ES-I3 (cell line): ENCODE measurements at regions not wholly inside any gene's neighbourhood (a gene's known extent, or its start where the extent isn't known, plus 50 kb on each side); places are given as distances from the start of the nearest gene placed in this dataset.

Experiments used
- H3K36me3 ChIP-seq: 2 replicates; pipeline ENCODE4 v1.6.1; 2013; ENCODE audit warnings: mild to moderate bottlenecking, low read length, control low read depth, moderate library complexity; ENCODE audit not compliant: insufficient read depth
- H3K4me1 ChIP-seq: 2 replicates; pipeline ENCODE4 v1.6.1; 2013; ENCODE audit warnings: mild to moderate bottlenecking, control low read depth, low read length; ENCODE audit not compliant: insufficient read depth
- H3K9ac ChIP-seq: 2 replicates; pipeline ENCODE4 v1.6.1; 2013; ENCODE audit warnings: low read depth, mild to moderate bottlenecking, low read length, moderate library complexity
- H3K9me3 ChIP-seq: 2 replicates; pipeline ENCODE4 v1.6.1; 2013; ENCODE audit warnings: mild to moderate bottlenecking, low read length, moderate library complexity; ENCODE audit not compliant: control insufficient read depth, insufficient read depth

- Histone ChIP-seq H3K36me3 (no peaks in the 10 kb centered on the region), H3K9me3 (no peaks in the 10 kb centered on the region; the same call in 1 of the 2 replicates), H3K4me1 (no peaks in the 10 kb centered on the region), H3K9ac (no peak overlapping the region)
Measured at GRCh38 chr15:93424131-93424530, 335.1 kb upstream of the RGMA start.

GRCh38 chr15:93422476-93422875 is 333.5 kb upstream of the RGMA start:
- H3K4me1 ChIP-seq = peaks cover 5% of the 10 kb centered on the region; the same call in 1 of the 2 replicates
- H3K36me3 ChIP-seq = no peaks in the 10 kb centered on the region
- no peak overlapping the region for H3K9ac ChIP-seq
- H3K9me3 ChIP-seq = no peaks in the 10 kb centered on the region; the same call in 1 of the 2 replicates

GRCh38 chr15:93420477-93420876 is 331.5 kb upstream of the RGMA start:
- Histone ChIP-seq H3K9me3 (no peaks in the 10 kb centered on the region; the same call in 1 of the 2 replicates), H3K36me3 (no peaks in the 10 kb centered on the region), H3K9ac (no peak overlapping the region), H3K4me1 (peaks cover 6% of the 10 kb centered on the region; the same call in 1 of the 2 replicates)

GRCh38 chr15:93420050-93420452 is 331.0 kb upstream of the RGMA start:
- H3K36me3 ChIP-seq = no peaks in the 10 kb centered on the region
- no peaks in the 10 kb centered on the region; the same call in 1 of the 2 replicates for H3K9me3 ChIP-seq
- H3K4me1 ChIP-seq = peaks cover 6% of the 10 kb centered on the region; the same call in 1 of the 2 replicates
- no peak overlapping the region for H3K9ac ChIP-seq

DNA sequence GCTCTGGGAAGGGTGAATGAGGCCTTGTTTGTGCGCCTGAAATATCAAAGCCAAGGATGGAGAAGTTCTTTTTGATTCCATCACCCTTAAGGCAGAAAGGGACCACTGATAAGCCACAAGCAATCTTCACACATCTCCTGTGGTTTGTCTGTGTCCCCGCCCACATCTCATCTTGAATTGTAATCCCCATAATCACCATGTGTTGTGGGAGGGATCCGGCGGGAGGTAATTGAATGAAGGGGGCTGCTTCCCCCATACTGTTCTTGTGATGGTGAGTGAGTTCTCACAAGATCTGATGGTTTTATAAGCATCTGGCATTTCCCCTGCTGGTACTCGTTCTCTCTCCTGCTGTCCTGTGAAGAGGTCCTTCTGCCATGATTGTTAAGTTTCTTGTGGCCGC is 329.6 kb upstream of the RGMA start:
- H3K9me3 ChIP-seq = no peaks in the 10 kb centered on the region; the same call in 1 of the 2 replicates
- peaks cover 6% of the 10 kb centered on the region; the same call in 1 of the 2 replicates for H3K4me1 ChIP-seq
- H3K36me3 ChIP-seq = no peaks in the 10 kb centered on the region
- H3K9ac ChIP-seq = no peak overlapping the region

GRCh38 chr15:93417631-93418030 is 328.6 kb upstream of the RGMA start:
- no peaks in the 10 kb centered on the region for H3K9me3 ChIP-seq
- no peaks in the 10 kb centered on the region for H3K36me3 ChIP-seq
- H3K4me1 ChIP-seq = peaks cover 6% of the 10 kb centered on the region; the same call in 1 of the 2 replicates
- H3K9ac ChIP-seq = no peak overlapping the region

GRCh38 chr15:93417156-93417555 is 328.1 kb upstream of the RGMA start:
- H3K9me3 ChIP-seq = no peaks in the 10 kb centered on the region
- H3K9ac ChIP-seq = no peak overlapping the region

DNA sequence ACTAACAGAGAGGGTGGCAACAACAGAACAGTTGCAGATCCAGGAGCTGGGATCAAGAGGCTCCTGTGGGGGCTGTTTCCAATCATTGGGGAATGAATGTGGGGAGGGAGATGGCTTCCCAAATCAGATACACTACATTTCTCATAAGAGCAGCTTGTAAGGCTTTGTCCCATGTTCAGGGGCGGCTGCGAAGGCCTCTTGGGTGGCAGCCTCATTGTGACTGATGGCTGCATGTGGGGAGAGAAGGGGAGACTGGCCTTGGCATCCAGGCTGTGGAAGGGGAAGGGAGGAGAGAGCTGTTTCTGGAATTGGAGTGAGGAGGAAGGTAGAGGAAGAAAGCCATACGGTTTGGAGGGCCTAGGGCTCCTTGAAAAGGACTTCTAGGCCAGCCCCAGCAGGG is 326.6 kb upstream of the RGMA start:
- peaks cover 6% of the 10 kb centered on the region; the same call in 1 of the 2 replicates for H3K4me1 ChIP-seq
- H3K9me3 ChIP-seq = no peaks in the 10 kb centered on the region

More at GRCh38 chr15:93417156-93417555, 328.1 kb upstream of the RGMA start:
- no peaks in the 10 kb centered on the region for H3K36me3 ChIP-seq
- peaks cover 6% of the 10 kb centered on the region; the same call in 1 of the 2 replicates for H3K4me1 ChIP-seq

GRCh38 chr15:93414576-93415231 is 325.7 kb upstream of the RGMA start:
- Histone ChIP-seq H3K4me1 (peaks cover 6% of the 10 kb centered on the region; the same call in 1 of the 2 replicates), H3K9me3 (no peaks in the 10 kb centered on the region), H3K36me3 (no peaks in the 10 kb centered on the region), H3K9ac (no peak overlapping the region)

More for the DNA sequence above, 326.6 kb upstream of the RGMA start:
- Histone ChIP-seq H3K9ac (no peak overlapping the region), H3K36me3 (no peaks in the 10 kb centered on the region)

DNA sequence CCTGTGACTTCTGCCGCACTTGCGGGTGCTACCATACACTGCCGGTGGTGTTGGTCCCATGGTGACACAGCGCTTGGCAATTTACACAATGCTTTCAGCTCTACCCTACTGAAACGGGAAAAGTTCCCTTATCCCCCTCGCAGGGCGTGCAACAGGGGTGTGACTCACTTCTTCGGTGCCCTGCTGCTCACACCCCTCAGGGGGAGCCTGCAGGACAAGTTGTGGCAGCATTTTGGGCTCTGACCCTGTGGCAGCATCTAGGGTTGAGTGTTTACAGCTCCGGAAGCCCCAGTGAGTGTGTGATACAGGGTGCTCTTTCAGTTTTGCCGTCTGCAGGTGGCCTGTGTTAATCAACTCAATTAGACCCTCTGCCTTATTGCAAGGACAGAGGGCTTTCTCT is 324.7 kb upstream of the RGMA start:
- Histone ChIP-seq H3K9ac (no peak overlapping the region), H3K36me3 (no peaks in the 10 kb centered on the region), H3K9me3 (no peaks in the 10 kb centered on the region), H3K4me1 (peaks cover 6% of the 10 kb centered on the region; the same call in 1 of the 2 replicates)

DNA sequence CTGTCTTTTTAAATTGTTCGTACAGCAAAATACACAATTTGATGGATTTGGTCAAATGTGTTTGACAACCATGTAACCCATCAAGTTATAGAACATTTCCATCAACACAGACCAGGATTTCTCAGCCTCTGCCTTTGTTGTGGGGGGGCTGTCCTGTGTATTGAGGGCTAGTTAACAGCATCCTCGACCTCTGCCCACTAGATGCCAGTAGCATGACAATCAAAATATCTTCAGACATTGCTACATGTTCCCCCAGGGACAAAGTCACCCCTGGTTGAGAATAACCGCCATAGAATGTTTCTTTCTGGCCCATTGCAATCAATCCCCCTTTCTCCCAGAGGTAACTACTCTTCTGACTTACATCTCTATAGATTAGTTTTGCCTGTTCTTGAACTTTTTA is 310.1 kb upstream of the RGMA start:
- Histone ChIP-seq H3K9ac (no peak overlapping the region), H3K36me3 (no peaks in the 10 kb centered on the region), H3K4me1 (no peaks in the 10 kb centered on the region), H3K9me3 (peaks cover 4% of the 10 kb centered on the region)

DNA sequence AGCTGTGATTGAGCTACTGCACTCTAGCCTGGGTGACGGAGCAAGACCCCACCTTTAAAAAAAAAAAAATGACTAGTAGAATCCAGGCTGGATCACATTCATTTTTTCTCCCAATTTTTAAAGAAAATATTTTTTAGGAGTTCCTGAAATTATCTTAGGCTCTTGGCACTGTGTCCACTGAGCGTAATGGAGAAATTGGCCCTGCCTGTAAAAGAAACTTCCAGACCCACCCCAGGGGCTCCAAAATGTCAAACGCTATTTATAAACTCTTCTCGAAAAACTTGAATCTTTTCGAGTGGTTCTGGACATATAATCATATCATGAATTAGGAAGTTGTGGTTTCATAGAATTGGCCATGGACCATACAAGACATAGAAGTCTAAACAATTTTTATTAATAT is 300.2 kb upstream of the RGMA start:
- H3K9ac ChIP-seq = no peak overlapping the region
- H3K36me3 ChIP-seq = no peaks in the 10 kb centered on the region
- no peaks in the 10 kb centered on the region for H3K4me1 ChIP-seq
- H3K9me3 ChIP-seq = no peaks in the 10 kb centered on the region

- Histone ChIP-seq H3K9me3 (no peaks in the 10 kb centered on the region), H3K4me1 (no peaks in the 10 kb centered on the region), H3K36me3 (no peaks in the 10 kb centered on the region), H3K9ac (no peak overlapping the region)
Measured at GRCh38 chr15:93384886-93385285, 295.9 kb upstream of the RGMA start.

- Histone ChIP-seq H3K36me3 (no peaks in the 10 kb centered on the region), H3K9me3 (no peaks in the 10 kb centered on the region), H3K9ac (no peak overlapping the region), H3K4me1 (no peaks in the 10 kb centered on the region)
Measured at GRCh38 chr15:93382200-93382820, 293.3 kb upstream of the RGMA start.

DNA sequence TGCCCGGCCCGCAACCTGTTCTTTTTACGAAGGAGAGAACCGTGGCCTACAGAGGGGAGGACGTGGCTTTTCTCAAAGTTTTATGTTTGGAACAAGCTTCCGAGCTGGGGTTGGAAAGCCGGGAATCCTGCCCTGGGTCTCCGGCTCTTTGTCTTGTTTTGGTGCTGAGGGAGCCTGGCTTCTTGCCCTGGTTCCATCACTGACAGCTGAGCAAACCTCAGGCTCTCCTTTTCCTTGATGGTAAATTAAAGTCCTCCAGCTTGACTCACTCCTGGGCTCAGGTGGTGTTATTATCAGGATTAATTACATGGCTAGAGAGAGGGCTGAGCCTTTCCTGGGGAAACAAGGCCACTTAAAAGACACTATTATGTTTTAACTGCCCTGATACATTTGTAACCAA is 289.5 kb upstream of the RGMA start:
- Histone ChIP-seq H3K9me3 (no peaks in the 10 kb centered on the region), H3K9ac (no peak overlapping the region), H3K4me1 (no peaks in the 10 kb centered on the region), H3K36me3 (no peaks in the 10 kb centered on the region)
